WTC11 (cell line): ENCODE measurements at regions not wholly inside any gene's neighbourhood (a gene's known extent, or its start where the extent isn't known, plus 50 kb on each side); places are given as distances from the start of the nearest gene placed in this dataset.

Source experiments
- ATAC-seq: fragments of 200-7000 bp; cut with Tn5 transposase; 2 replicates; pipeline ENCODE4 v1.10.0; 2021; ENCODE audit warnings: mild to moderate bottlenecking, moderate library complexity
- CTCF ChIA-PET: fragments of 300-600 bp; sonication (Branson Sonifier 250); formaldehyde crosslinking; loops from one replicate; lab custom pipeline; 2021; ENCODE audit warnings: antibody characterized with exemption; lab: Charles Lee
- POLR2A ChIA-PET: fragments of 350-600 bp; sonication (Branson Sonifier 250); formaldehyde crosslinking; loops from one replicate; lab custom pipeline; 2021; ENCODE audit warnings: antibody characterized with exemption; lab: Charles Lee
- DNase-seq: peaks from one replicate; pipeline ENCODE4 v3.0.0; 2021; ENCODE audit warnings: low spot score
- H3K27ac Mint-ChIP-seq: 2 replicates; pipeline ENCODE4 v1.8.0; 2021; ENCODE audit warnings: mixed read lengths
- H3K27me3 Mint-ChIP-seq: 2 replicates; pipeline ENCODE4 v1.8.0; 2021; ENCODE audit warnings: low read depth, mild to moderate bottlenecking, moderate library complexity, mixed read lengths
- H3K36me3 Mint-ChIP-seq: 2 replicates; pipeline ENCODE4 v1.8.0; 2021; ENCODE audit warnings: mixed read lengths
- H3K4me1 Mint-ChIP-seq: 2 replicates; pipeline ENCODE4 v1.8.0; 2022; ENCODE audit warnings: mixed read lengths
- H3K4me3 Mint-ChIP-seq: 2 replicates; pipeline ENCODE4 v1.8.0; 2021; ENCODE audit warnings: mild to moderate bottlenecking, moderate library complexity, mixed read lengths
- H3K9me3 Mint-ChIP-seq: 2 replicates; pipeline ENCODE4 v1.8.0; 2021; ENCODE audit warnings: mixed read lengths
- KAT7 ChIP-seq: sonication (generic); formaldehyde crosslinking; IDR thresholded peaks from 2 replicates; pipeline ENCODE4 v1.8.1; 2023; ENCODE audit warnings: missing genetic modification reagents, mild to moderate bottlenecking, borderline replicate concordance
- MYBL2 ChIP-seq: sonication (generic); formaldehyde crosslinking; IDR thresholded peaks from 2 replicates; pipeline ENCODE4 v1.8.1; 2023; ENCODE audit warnings: mild to moderate bottlenecking, moderate library complexity, missing genetic modification reagents
- SMAD4 ChIP-seq: sonication (generic); formaldehyde crosslinking; IDR thresholded peaks from 2 replicates; pipeline ENCODE4 v1.8.0; 2022; ENCODE audit warnings: mild to moderate bottlenecking, missing genetic modification reagents
- SP1 ChIP-seq: sonication (generic); formaldehyde crosslinking; conservative IDR thresholded peaks from 2 replicates; pipeline ENCODE4 v1.8.1; 2022; ENCODE audit warnings: missing genetic modification reagents
- ZBTB21 ChIP-seq: sonication (generic); formaldehyde crosslinking; IDR thresholded peaks from 2 replicates; pipeline ENCODE4 v1.8.1; 2023; ENCODE audit warnings: mild to moderate bottlenecking, missing genetic modification reagents, borderline replicate concordance
- ZNF121 ChIP-seq: sonication (generic); formaldehyde crosslinking; IDR thresholded peaks from 2 replicates; pipeline ENCODE4 v1.8.0; 2023; ENCODE audit warnings: missing genetic modification reagents
- ZNF671 ChIP-seq: fragments of 250-450 bp; sonication (Bioruptor Pico); IDR thresholded peaks from 2 replicates; pipeline ENCODE4 v1.8.0; 2021; ENCODE audit warnings: mild to moderate bottlenecking
- TF ChIP-seq, protein P1 (sequence below): sonication (generic); formaldehyde crosslinking; IDR thresholded peaks from 2 replicates; pipeline ENCODE4 v1.8.0; 2023; ENCODE audit warnings: missing genetic modification reagents, mild to moderate bottlenecking, borderline replicate concordance
- TF ChIP-seq, protein P2 (sequence below): fragments of 200-600 bp; IDR thresholded peaks from 2 replicates; pipeline ENCODE4 v1.8.0; 2022; ENCODE audit warnings: antibody characterized with exemption
- TF ChIP-seq, protein P3 (sequence below): sonication (generic); formaldehyde crosslinking; IDR thresholded peaks from 2 replicates; pipeline ENCODE4 v1.8.1; 2023; ENCODE audit warnings: mild to moderate bottlenecking, missing genetic modification reagents, moderate library complexity
- TF ChIP-seq, protein P4 (sequence below): fragments of 250-450 bp; sonication (Bioruptor Pico); IDR thresholded peaks from 2 replicates; pipeline ENCODE4 v1.9.0; 2021; ENCODE audit warnings: mild to moderate bottlenecking, borderline replicate concordance
- TF ChIP-seq, protein P5 (sequence below): sonication (generic); formaldehyde crosslinking; conservative IDR thresholded peaks from 2 replicates; pipeline ENCODE4 v1.8.1; 2023; ENCODE audit warnings: mild to moderate bottlenecking, low read depth, missing genetic modification reagents, moderate library complexity
- TF ChIP-seq, protein P6 (sequence below): sonication (generic); formaldehyde crosslinking; IDR thresholded peaks from 2 replicates; pipeline ENCODE4 v1.8.0; 2023; ENCODE audit warnings: missing genetic modification reagents
- TF ChIP-seq, protein P7 (sequence below): fragments of 250-450 bp; sonication (Bioruptor Pico); IDR thresholded peaks from 2 replicates; pipeline ENCODE4 v1.8.0; 2021; ENCODE audit warnings: mild to moderate bottlenecking
- TF ChIP-seq, protein P8 (sequence below): sonication (generic); formaldehyde crosslinking; IDR thresholded peaks from 2 replicates; pipeline ENCODE4 v1.8.0; 2022; ENCODE audit warnings: mild to moderate bottlenecking, missing genetic modification reagents

DNA sequence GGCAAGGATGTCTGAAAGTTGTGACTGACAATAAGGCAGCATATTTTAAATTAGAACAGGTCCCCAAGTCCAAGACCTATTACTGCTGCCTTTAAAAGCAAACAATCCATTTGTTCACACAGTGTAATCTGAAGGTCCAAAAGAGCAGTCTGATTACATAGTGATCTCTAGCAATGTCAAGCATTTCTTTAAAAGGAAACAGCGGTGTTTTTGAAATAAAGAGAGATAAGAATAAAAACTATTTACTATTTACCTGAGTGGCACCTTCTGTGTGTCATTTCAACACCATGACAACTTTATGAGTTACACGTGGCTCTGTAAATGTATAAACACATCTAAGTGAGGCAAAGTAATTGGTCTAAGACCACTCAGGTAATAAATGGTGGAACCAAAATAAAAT, 1009.9 kb upstream of the CNTNAP5 start:
- H3K36me3 Mint-ChIP-seq: peaks cover 11% of the 10 kb centered on the region
- TF ChIP-seq KAT7 (CRISPR knock-in tag): no peak
- H3K27ac Mint-ChIP-seq: no peak overlapping the region
- no peak for ATAC-seq
- no peak overlapping the region for H3K4me3 Mint-ChIP-seq
- H3K27me3 Mint-ChIP-seq: no peaks in the 10 kb centered on the region
- H3K9me3 Mint-ChIP-seq: peaks cover 9% of the 10 kb centered on the region
- no peaks in the 10 kb centered on the region for H3K4me1 Mint-ChIP-seq
- ChIA-PET CTCF (no interaction called here), POLR2A (no interaction called here)
- no peak for DNase-seq

DNA sequence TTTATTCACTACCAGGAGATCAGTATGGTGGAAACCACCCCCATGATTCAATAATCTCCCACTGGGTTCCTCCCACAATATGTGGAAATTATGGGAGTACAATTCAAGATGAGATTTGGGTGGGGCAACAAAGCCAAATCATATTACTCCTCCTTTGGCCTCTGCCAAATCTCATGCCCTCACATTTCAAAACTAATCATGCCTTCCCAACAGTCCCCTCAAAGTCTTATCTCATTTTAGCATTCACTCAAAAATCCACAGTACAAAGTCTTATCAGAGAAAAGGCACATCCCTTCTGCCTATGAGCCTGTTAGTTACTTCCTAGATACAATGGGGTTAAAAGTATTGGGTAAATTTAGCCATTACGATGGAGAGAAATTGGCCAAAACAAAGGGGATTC, 989.5 kb upstream of the CNTNAP5 start:
- no peak for DNase-seq
- TF ChIP-seq, protein P1, sequence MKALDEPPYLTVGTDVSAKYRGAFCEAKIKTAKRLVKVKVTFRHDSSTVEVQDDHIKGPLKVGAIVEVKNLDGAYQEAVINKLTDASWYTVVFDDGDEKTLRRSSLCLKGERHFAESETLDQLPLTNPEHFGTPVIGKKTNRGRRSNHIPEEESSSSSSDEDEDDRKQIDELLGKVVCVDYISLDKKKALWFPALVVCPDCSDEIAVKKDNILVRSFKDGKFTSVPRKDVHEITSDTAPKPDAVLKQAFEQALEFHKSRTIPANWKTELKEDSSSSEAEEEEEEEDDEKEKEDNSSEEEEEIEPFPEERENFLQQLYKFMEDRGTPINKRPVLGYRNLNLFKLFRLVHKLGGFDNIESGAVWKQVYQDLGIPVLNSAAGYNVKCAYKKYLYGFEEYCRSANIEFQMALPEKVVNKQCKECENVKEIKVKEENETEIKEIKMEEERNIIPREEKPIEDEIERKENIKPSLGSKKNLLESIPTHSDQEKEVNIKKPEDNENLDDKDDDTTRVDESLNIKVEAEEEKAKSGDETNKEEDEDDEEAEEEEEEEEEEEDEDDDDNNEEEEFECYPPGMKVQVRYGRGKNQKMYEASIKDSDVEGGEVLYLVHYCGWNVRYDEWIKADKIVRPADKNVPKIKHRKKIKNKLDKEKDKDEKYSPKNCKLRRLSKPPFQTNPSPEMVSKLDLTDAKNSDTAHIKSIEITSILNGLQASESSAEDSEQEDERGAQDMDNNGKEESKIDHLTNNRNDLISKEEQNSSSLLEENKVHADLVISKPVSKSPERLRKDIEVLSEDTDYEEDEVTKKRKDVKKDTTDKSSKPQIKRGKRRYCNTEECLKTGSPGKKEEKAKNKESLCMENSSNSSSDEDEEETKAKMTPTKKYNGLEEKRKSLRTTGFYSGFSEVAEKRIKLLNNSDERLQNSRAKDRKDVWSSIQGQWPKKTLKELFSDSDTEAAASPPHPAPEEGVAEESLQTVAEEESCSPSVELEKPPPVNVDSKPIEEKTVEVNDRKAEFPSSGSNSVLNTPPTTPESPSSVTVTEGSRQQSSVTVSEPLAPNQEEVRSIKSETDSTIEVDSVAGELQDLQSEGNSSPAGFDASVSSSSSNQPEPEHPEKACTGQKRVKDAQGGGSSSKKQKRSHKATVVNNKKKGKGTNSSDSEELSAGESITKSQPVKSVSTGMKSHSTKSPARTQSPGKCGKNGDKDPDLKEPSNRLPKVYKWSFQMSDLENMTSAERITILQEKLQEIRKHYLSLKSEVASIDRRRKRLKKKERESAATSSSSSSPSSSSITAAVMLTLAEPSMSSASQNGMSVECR (CRISPR knock-in tag): no peak
- TF ChIP-seq, protein P2, sequence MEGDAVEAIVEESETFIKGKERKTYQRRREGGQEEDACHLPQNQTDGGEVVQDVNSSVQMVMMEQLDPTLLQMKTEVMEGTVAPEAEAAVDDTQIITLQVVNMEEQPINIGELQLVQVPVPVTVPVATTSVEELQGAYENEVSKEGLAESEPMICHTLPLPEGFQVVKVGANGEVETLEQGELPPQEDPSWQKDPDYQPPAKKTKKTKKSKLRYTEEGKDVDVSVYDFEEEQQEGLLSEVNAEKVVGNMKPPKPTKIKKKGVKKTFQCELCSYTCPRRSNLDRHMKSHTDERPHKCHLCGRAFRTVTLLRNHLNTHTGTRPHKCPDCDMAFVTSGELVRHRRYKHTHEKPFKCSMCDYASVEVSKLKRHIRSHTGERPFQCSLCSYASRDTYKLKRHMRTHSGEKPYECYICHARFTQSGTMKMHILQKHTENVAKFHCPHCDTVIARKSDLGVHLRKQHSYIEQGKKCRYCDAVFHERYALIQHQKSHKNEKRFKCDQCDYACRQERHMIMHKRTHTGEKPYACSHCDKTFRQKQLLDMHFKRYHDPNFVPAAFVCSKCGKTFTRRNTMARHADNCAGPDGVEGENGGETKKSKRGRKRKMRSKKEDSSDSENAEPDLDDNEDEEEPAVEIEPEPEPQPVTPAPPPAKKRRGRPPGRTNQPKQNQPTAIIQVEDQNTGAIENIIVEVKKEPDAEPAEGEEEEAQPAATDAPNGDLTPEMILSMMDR: no peak
- no peak for TF ChIP-seq ZNF671
- TF ChIP-seq, protein P3, sequence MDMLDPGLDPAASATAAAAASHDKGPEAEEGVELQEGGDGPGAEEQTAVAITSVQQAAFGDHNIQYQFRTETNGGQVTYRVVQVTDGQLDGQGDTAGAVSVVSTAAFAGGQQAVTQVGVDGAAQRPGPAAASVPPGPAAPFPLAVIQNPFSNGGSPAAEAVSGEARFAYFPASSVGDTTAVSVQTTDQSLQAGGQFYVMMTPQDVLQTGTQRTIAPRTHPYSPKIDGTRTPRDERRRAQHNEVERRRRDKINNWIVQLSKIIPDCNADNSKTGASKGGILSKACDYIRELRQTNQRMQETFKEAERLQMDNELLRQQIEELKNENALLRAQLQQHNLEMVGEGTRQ: no peak
- TF ChIP-seq MYBL2 (CRISPR knock-in tag): no peak
- TF ChIP-seq, protein P4, sequence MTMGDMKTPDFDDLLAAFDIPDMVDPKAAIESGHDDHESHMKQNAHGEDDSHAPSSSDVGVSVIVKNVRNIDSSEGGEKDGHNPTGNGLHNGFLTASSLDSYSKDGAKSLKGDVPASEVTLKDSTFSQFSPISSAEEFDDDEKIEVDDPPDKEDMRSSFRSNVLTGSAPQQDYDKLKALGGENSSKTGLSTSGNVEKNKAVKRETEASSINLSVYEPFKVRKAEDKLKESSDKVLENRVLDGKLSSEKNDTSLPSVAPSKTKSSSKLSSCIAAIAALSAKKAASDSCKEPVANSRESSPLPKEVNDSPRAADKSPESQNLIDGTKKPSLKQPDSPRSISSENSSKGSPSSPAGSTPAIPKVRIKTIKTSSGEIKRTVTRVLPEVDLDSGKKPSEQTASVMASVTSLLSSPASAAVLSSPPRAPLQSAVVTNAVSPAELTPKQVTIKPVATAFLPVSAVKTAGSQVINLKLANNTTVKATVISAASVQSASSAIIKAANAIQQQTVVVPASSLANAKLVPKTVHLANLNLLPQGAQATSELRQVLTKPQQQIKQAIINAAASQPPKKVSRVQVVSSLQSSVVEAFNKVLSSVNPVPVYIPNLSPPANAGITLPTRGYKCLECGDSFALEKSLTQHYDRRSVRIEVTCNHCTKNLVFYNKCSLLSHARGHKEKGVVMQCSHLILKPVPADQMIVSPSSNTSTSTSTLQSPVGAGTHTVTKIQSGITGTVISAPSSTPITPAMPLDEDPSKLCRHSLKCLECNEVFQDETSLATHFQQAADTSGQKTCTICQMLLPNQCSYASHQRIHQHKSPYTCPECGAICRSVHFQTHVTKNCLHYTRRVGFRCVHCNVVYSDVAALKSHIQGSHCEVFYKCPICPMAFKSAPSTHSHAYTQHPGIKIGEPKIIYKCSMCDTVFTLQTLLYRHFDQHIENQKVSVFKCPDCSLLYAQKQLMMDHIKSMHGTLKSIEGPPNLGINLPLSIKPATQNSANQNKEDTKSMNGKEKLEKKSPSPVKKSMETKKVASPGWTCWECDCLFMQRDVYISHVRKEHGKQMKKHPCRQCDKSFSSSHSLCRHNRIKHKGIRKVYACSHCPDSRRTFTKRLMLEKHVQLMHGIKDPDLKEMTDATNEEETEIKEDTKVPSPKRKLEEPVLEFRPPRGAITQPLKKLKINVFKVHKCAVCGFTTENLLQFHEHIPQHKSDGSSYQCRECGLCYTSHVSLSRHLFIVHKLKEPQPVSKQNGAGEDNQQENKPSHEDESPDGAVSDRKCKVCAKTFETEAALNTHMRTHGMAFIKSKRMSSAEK (CRISPR knock-in tag): no peak
- TF ChIP-seq ZBTB21: no peak
- no peak for TF ChIP-seq ZNF121 (CRISPR knock-in tag)
- TF ChIP-seq, protein P5, sequence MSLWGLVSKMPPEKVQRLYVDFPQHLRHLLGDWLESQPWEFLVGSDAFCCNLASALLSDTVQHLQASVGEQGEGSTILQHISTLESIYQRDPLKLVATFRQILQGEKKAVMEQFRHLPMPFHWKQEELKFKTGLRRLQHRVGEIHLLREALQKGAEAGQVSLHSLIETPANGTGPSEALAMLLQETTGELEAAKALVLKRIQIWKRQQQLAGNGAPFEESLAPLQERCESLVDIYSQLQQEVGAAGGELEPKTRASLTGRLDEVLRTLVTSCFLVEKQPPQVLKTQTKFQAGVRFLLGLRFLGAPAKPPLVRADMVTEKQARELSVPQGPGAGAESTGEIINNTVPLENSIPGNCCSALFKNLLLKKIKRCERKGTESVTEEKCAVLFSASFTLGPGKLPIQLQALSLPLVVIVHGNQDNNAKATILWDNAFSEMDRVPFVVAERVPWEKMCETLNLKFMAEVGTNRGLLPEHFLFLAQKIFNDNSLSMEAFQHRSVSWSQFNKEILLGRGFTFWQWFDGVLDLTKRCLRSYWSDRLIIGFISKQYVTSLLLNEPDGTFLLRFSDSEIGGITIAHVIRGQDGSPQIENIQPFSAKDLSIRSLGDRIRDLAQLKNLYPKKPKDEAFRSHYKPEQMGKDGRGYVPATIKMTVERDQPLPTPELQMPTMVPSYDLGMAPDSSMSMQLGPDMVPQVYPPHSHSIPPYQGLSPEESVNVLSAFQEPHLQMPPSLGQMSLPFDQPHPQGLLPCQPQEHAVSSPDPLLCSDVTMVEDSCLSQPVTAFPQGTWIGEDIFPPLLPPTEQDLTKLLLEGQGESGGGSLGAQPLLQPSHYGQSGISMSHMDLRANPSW (CRISPR knock-in tag): no peak
- TF ChIP-seq, protein P6, sequence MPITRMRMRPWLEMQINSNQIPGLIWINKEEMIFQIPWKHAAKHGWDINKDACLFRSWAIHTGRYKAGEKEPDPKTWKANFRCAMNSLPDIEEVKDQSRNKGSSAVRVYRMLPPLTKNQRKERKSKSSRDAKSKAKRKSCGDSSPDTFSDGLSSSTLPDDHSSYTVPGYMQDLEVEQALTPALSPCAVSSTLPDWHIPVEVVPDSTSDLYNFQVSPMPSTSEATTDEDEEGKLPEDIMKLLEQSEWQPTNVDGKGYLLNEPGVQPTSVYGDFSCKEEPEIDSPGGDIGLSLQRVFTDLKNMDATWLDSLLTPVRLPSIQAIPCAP: no peak
- no peak for TF ChIP-seq SP1 (CRISPR knock-in tag)
- TF ChIP-seq, protein P7, sequence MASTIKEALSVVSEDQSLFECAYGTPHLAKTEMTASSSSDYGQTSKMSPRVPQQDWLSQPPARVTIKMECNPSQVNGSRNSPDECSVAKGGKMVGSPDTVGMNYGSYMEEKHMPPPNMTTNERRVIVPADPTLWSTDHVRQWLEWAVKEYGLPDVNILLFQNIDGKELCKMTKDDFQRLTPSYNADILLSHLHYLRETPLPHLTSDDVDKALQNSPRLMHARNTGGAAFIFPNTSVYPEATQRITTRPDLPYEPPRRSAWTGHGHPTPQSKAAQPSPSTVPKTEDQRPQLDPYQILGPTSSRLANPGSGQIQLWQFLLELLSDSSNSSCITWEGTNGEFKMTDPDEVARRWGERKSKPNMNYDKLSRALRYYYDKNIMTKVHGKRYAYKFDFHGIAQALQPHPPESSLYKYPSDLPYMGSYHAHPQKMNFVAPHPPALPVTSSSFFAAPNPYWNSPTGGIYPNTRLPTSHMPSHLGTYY: no peak
- TF ChIP-seq, protein P8, sequence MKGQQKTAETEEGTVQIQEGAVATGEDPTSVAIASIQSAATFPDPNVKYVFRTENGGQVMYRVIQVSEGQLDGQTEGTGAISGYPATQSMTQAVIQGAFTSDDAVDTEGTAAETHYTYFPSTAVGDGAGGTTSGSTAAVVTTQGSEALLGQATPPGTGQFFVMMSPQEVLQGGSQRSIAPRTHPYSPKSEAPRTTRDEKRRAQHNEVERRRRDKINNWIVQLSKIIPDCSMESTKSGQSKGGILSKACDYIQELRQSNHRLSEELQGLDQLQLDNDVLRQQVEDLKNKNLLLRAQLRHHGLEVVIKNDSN (CRISPR knock-in tag): no peak
- no peak for TF ChIP-seq SMAD4 (CRISPR knock-in tag)
- TF ChIP-seq, all 79 proteins: peak for 0
- ChIA-PET POLR2A (no interaction called here), CTCF (no interaction called here)
- peaks cover 17% of the 10 kb centered on the region for H3K36me3 Mint-ChIP-seq
- no peak for ATAC-seq
- H3K4me3 Mint-ChIP-seq: no peak overlapping the region
- peaks cover 57% of the 10 kb centered on the region for H3K9me3 Mint-ChIP-seq
- H3K4me1 Mint-ChIP-seq: no peaks in the 10 kb centered on the region
- H3K27ac Mint-ChIP-seq: no peak overlapping the region
- H3K27me3 Mint-ChIP-seq: no peaks in the 10 kb centered on the region
